ENCODE measurements at regions not wholly inside any gene's neighbourhood (a gene's known extent, or its start where the extent isn't known, plus 50 kb on each side); places are given as distances from the start of the nearest gene placed in this dataset.

GRCh38 chr16:65819136-65819898 lies 547.2 kb upstream of the CDH5 start:
- no peak overlapping the region for H3K9ac ChIP-seq
- H3K27me3 ChIP-seq (ENCODE audit: insufficient read depth, low read depth), result no peaks in the 10 kb centered on the region
- H3K4me3 ChIP-seq (IDR thresholded peaks at IDR 0.05; ENCODE audit: insufficient read depth, low read depth, low read length), result no peak overlapping the region
- no peak overlapping the region for H3K4me2 ChIP-seq
- no peaks in the 10 kb centered on the region for H4K20me1 ChIP-seq (ENCODE audit: insufficient read depth)
- TF ChIP-seq CTCF (conservative IDR thresholded peaks at IDR 0.05; ENCODE audit: low read depth, low read length), result no peak
- H3K36me3 ChIP-seq (ENCODE audit: insufficient read depth), result no peaks in the 10 kb centered on the region
- H3K4me1 ChIP-seq (ENCODE audit: low read depth, poor library complexity, severe bottlenecking), result no peaks in the 10 kb centered on the region
- H3K79me2 ChIP-seq (ENCODE audit: insufficient read depth, low read depth), result no peaks in the 10 kb centered on the region
- no peak overlapping the region for H3K27ac ChIP-seq
- no peak overlapping the region for H2AFZ ChIP-seq (ENCODE audit: low read depth)

- no peaks in the 10 kb centered on the region for H3K27me3 ChIP-seq (ENCODE audit: insufficient read depth, low read depth)
- H3K27ac ChIP-seq, result no peak overlapping the region
- H3K4me3 ChIP-seq (IDR thresholded peaks at IDR 0.05; ENCODE audit: insufficient read depth, low read depth, low read length), result no peak overlapping the region
- H3K36me3 ChIP-seq (ENCODE audit: insufficient read depth), result no peaks in the 10 kb centered on the region
- no peak overlapping the region for H3K9ac ChIP-seq
- no peak overlapping the region for H2AFZ ChIP-seq (ENCODE audit: low read depth)
- no peaks in the 10 kb centered on the region for H4K20me1 ChIP-seq (ENCODE audit: insufficient read depth)
- H3K79me2 ChIP-seq (ENCODE audit: insufficient read depth, low read depth), result no peaks in the 10 kb centered on the region
- no peaks in the 10 kb centered on the region for H3K4me1 ChIP-seq (ENCODE audit: low read depth, poor library complexity, severe bottlenecking)
- TF ChIP-seq CTCF (conservative IDR thresholded peaks at IDR 0.05; ENCODE audit: low read depth, low read length), result no peak
- no peak overlapping the region for H3K4me2 ChIP-seq
Observed at GRCh38 chr16:65817799-65818198, 548.7 kb upstream of the CDH5 start.

- Histone ChIP-seq H3K36me3 (ENCODE audit: insufficient read depth) (no peaks in the 10 kb centered on the region), H3K9ac (no peak overlapping the region), H3K27ac (no peak overlapping the region), H3K27me3 (ENCODE audit: insufficient read depth, low read depth) (no peaks in the 10 kb centered on the region), H3K79me2 (ENCODE audit: insufficient read depth, low read depth) (no peaks in the 10 kb centered on the region), H3K4me3 (IDR thresholded peaks at IDR 0.05; ENCODE audit: insufficient read depth, low read depth, low read length) (no peak overlapping the region), H2AFZ (ENCODE audit: low read depth) (no peak overlapping the region), H3K4me1 (ENCODE audit: low read depth, poor library complexity, severe bottlenecking) (no peaks in the 10 kb centered on the region), H4K20me1 (ENCODE audit: insufficient read depth) (no peaks in the 10 kb centered on the region), H3K4me2 (no peak overlapping the region)
- TF ChIP-seq CTCF (conservative IDR thresholded peaks at IDR 0.05; ENCODE audit: low read depth, low read length), result no peak
Observed at GRCh38 chr16:65817066-65817465, 549.4 kb upstream of the CDH5 start.

- H4K20me1 ChIP-seq (ENCODE audit: insufficient read depth), result no peaks in the 10 kb centered on the region
- no peak overlapping the region for H3K4me3 ChIP-seq (IDR thresholded peaks at IDR 0.05; ENCODE audit: insufficient read depth, low read depth, low read length)
- H3K79me2 ChIP-seq (ENCODE audit: insufficient read depth, low read depth), result no peaks in the 10 kb centered on the region
- no peak overlapping the region for H3K27ac ChIP-seq
- no peak overlapping the region for H3K9ac ChIP-seq
- H3K4me1 ChIP-seq (ENCODE audit: low read depth, poor library complexity, severe bottlenecking), result no peaks in the 10 kb centered on the region
- no peak for TF ChIP-seq CTCF (conservative IDR thresholded peaks at IDR 0.05; ENCODE audit: low read depth, low read length)
- H3K27me3 ChIP-seq (ENCODE audit: insufficient read depth, low read depth), result no peaks in the 10 kb centered on the region
- H3K36me3 ChIP-seq (ENCODE audit: insufficient read depth), result no peaks in the 10 kb centered on the region
- H3K4me2 ChIP-seq, result no peak overlapping the region
- no peak overlapping the region for H2AFZ ChIP-seq (ENCODE audit: low read depth)
Observed at GRCh38 chr16:65816556-65816955, 549.9 kb upstream of the CDH5 start.
